Esophagus muscularis mucosa (tissue), 4 donors: ENCODE measurements at regions not wholly inside any gene's neighbourhood (a gene's known extent, or its start where the extent isn't known, plus 50 kb on each side); places are given as distances from the start of the nearest gene placed in this dataset.

Source experiments
- EP300 ChIP-seq: sonication (generic); formaldehyde crosslinking; IDR thresholded peaks from one replicate; pipeline ENCODE4 v1.6.1; 2017; ENCODE audit warnings: antibody characterized with exemption
- POLR2A ChIP-seq: fragments of 450-650 bp; IDR thresholded peaks from one replicate; pipeline ENCODE4 v1.6.1; 2017; ENCODE audit warnings: antibody characterized with exemption, moderate library complexity, mild to moderate bottlenecking, low read depth
- POLR2AphosphoS5 ChIP-seq, 2 donors: sonication (generic); formaldehyde crosslinking; IDR thresholded peaks; one replicate each; pipeline ENCODE4 v1.6.1; 2017; ENCODE audit warnings: antibody characterized with exemption in 2 of 2
- TF ChIP-seq, protein P1 (sequence below), 3 experiments: fragments of 200-600 bp in 2 of 3; fragments of 450-650 bp in 1 of 3; sonication (generic) in 2 of 3; IDR thresholded peaks; one replicate each; pipeline ENCODE4 v1.5.1; 2017 to 2019; ENCODE audit warnings: antibody characterized with exemption in 3 of 3, mild to moderate bottlenecking in 2 of 3, moderate library complexity in 1 of 3

DNA sequence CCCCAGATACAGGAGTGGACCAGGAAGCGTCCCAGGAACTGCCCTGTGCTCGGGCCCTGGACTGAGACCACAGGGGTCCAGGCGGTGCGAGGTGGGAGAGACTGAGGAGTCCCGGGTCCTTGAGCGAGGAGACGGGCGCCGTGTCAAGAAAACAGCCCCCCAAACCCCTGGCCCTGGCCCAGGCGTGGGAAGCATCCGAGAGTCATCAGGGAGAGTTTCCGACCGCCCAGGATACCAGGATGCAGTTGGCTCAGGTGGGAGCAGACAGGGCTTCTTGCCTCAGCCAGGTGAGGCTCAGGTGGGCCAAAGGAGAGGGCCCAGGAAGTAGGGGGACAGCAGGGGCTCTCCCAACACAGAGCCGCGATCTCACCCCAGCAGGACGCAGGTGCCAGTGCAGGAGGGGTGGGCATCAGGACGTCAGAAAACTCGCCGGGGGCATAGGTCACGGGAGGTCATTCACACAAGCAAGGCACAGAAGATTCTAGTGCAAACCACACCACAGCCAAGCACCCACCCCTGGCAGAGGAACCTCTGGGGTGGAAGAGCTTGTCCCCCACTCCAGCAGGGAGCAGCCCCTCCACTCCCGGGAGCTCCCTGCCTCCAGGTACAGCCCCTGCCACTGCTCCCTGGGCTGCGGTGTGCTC is 102.5 kb upstream of the EIF5 start:
- TF ChIP-seq, protein P1, sequence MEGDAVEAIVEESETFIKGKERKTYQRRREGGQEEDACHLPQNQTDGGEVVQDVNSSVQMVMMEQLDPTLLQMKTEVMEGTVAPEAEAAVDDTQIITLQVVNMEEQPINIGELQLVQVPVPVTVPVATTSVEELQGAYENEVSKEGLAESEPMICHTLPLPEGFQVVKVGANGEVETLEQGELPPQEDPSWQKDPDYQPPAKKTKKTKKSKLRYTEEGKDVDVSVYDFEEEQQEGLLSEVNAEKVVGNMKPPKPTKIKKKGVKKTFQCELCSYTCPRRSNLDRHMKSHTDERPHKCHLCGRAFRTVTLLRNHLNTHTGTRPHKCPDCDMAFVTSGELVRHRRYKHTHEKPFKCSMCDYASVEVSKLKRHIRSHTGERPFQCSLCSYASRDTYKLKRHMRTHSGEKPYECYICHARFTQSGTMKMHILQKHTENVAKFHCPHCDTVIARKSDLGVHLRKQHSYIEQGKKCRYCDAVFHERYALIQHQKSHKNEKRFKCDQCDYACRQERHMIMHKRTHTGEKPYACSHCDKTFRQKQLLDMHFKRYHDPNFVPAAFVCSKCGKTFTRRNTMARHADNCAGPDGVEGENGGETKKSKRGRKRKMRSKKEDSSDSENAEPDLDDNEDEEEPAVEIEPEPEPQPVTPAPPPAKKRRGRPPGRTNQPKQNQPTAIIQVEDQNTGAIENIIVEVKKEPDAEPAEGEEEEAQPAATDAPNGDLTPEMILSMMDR (IDR thresholded peaks at IDR 0.05) = no peak
- TF ChIP-seq POLR2AphosphoS5 (IDR thresholded peaks at IDR 0.05) = no peak
- no peak for TF ChIP-seq POLR2A
- TF ChIP-seq EP300 = no peak
